K562 (cell line): ENCODE measurements at regions not wholly inside any gene's neighbourhood (a gene's known extent, or its start where the extent isn't known, plus 50 kb on each side); places are given as distances from the start of the nearest gene placed in this dataset.

Experiments used
- BRD9 ChIP-seq: fragments of 450-650 bp; IDR thresholded peaks from 2 replicates; pipeline ENCODE4 v1.6.1; 2018; ENCODE audit warnings: low read depth; ENCODE audit not compliant: partially characterized antibody
- CEBPZ ChIP-seq: fragments of 150-350 bp; IDR thresholded peaks from 2 replicates; pipeline ENCODE4 v1.6.1; 2014; ENCODE audit warnings: low read depth, mild to moderate bottlenecking, low read length, borderline replicate concordance
- ILF3 ChIP-seq: fragments of 450-650 bp; IDR thresholded peaks from 2 replicates; pipeline ENCODE4 v1.6.1; 2018; ENCODE audit warnings: antibody characterized with exemption, mild to moderate bottlenecking, moderate library complexity, borderline replicate concordance
- SMAD2 ChIP-seq: fragments of 150-350 bp; IDR thresholded peaks from 2 replicates; pipeline ENCODE4 v1.6.1; 2014; ENCODE audit warnings: low read depth, mild to moderate bottlenecking, low read length
- SMAD4 ChIP-seq: fragments of 250-450 bp; sonication (Bioruptor Pico); conservative IDR thresholded peaks from 2 replicates; pipeline ENCODE4 v1.8.0; 2021; ENCODE audit warnings: inconsistent platforms, mild to moderate bottlenecking, moderate library complexity
- WHSC1 ChIP-seq: IDR thresholded peaks from one replicate; pipeline ENCODE4 v1.6.1; 2012; ENCODE audit warnings: low read length, control low read depth, inconsistent platforms
- ZNF592 ChIP-seq: fragments of 450-650 bp; IDR thresholded peaks from 2 replicates; pipeline ENCODE4 v1.6.1; 2017; ENCODE audit warnings: antibody characterized with exemption, mild to moderate bottlenecking
- ZNF778 ChIP-seq: fragments of 450-650 bp; formaldehyde crosslinking; IDR thresholded peaks from 2 replicates; pipeline ENCODE4 v1.4.0; 2020; ENCODE audit warnings: mild to moderate bottlenecking, moderate library complexity
- ZNF79 ChIP-seq: fragments of 250-450 bp; sonication (Bioruptor Pico); IDR thresholded peaks from 2 replicates; pipeline ENCODE4 v1.4.0; 2020; ENCODE audit warnings: low read depth, mild to moderate bottlenecking, moderate library complexity

- TF ChIP-seq ILF3 (peak; percentile 58; the same call in 1 of the 2 replicates), CEBPZ (no peak), ZNF778 (CRISPR knock-in tag) (0 out of 2 replicates have a peak, but pooled peaks have one; percentile 44), SMAD2 (no peak), WHSC1 (no peak), ZNF592 (peak; percentile 96), BRD9 (peak; percentile 96), ZNF79 (no peak; the same call in 1 of the 2 replicates), SMAD4 (CRISPR knock-in tag) (peak; percentile 89)
Measured at GRCh38 chr16:79869304-79870015, 268.9 kb upstream of the MAF start (continued).
